Upper lobe of left lung (tissue), 6 donors: ENCODE measurements at regions not wholly inside any gene's neighbourhood (a gene's known extent, or its start where the extent isn't known, plus 50 kb on each side); places are given as distances from the start of the nearest gene placed in this dataset.

Experiments
- ATAC-seq, 2 donors: fragments of 200-7000 bp; cut with Tn5 transposase; one replicate each; pipeline ENCODE4 v1.9.1; 2022; ENCODE audit warnings: mild to moderate bottlenecking in 2 of 2, moderate library complexity in 2 of 2; ENCODE audit not compliant: low FRiP score in 2 of 2
- DNase-seq, 2 donors: peaks; one replicate each; pipeline ENCODE4 v3.0.0-alpha.2; 2019 to 2020
- H3K27ac ChIP-seq, 4 donors: fragments of 200-600 bp; sonication (generic); one replicate each; pipeline ENCODE4 v1.5.1; 2016 to 2019
- H3K27me3 ChIP-seq, 4 donors: fragments of 200-600 bp; sonication (generic); one replicate each; pipeline ENCODE4 v1.5.1; 2017 to 2019
- H3K36me3 ChIP-seq, 4 donors: fragments of 200-600 bp; sonication (generic); one replicate each; pipeline ENCODE4 v1.5.1; 2016 to 2019
- H3K4me1 ChIP-seq, 4 donors: fragments of 200-600 bp; sonication (generic); one replicate each; pipeline ENCODE4 v1.5.1; 2018 to 2019
- H3K4me3 ChIP-seq, 4 donors: fragments of 200-600 bp; sonication (generic); one replicate each; pipeline ENCODE4 v1.5.1; 2017 to 2019; ENCODE audit warnings: mild to moderate bottlenecking in 2 of 4, moderate library complexity in 1 of 4
- H3K9me3 ChIP-seq, 4 donors: fragments of 200-600 bp; sonication (generic); one replicate each; pipeline ENCODE4 v1.5.1; 2018 to 2019
- EP300 ChIP-seq, 4 donors: sonication (generic); formaldehyde crosslinking; IDR thresholded peaks; one replicate each; pipeline ENCODE4 v1.5.1; 2017; ENCODE audit warnings: antibody characterized with exemption in 4 of 4, control low read depth in 2 of 4
- POLR2A ChIP-seq, 4 donors: fragments of 450-650 bp; IDR thresholded peaks; one replicate each; pipeline ENCODE4 v1.5.1; 2016 to 2017; ENCODE audit warnings: antibody characterized with exemption in 4 of 4, mild to moderate bottlenecking in 2 of 4
- POLR2AphosphoS5 ChIP-seq, 2 donors: sonication (generic); formaldehyde crosslinking; IDR thresholded peaks; one replicate each; pipeline ENCODE4 v1.5.1; 2017; ENCODE audit warnings: antibody characterized with exemption in 2 of 2
- WGBS, 2 donors: methylation state at CpG; one replicate each; pipeline ENCODE4 v1.1.5; 2017 to 2018; 5-methylcytosine and 5-hydroxymethylcytosine counted together
- TF ChIP-seq, protein P1 (sequence below), 6 experiments: fragments of 450-650 bp in 4 of 6; fragments of 200-600 bp in 2 of 6; sonication (generic) in 2 of 6; IDR thresholded peaks; one replicate each; pipeline ENCODE4 v1.5.1; 2016 to 2019; ENCODE audit warnings: antibody characterized with exemption in 6 of 6
- donor health status: DM: no; HTN: no; CAD: no; lungs with moderate emphysema.
- donor health status: DM: no; HTN: yes; CAD: no; lungs with severe emphysema.

GRCh38 chr11:103585401-103585800, 451.0 kb upstream of the DDI1 start:
- Histone ChIP-seq H3K9me3 (no peaks in the 10 kb centered on the region), H3K27ac (no peak overlapping the region), H3K36me3 (no peaks in the 10 kb centered on the region), H3K27me3 (no peaks in the 10 kb centered on the region), H3K4me1 (no peaks in the 10 kb centered on the region), H3K4me3 (no peak overlapping the region)
- ATAC-seq (no peak), DNase-seq (no peak)
- WGBS, 2 donors = 88 to 91% methylated on average over 2 of the region's 2 CpGs
- no peak for TF ChIP-seq POLR2AphosphoS5 (IDR thresholded peaks at IDR 0.05)
- TF ChIP-seq, protein P1, sequence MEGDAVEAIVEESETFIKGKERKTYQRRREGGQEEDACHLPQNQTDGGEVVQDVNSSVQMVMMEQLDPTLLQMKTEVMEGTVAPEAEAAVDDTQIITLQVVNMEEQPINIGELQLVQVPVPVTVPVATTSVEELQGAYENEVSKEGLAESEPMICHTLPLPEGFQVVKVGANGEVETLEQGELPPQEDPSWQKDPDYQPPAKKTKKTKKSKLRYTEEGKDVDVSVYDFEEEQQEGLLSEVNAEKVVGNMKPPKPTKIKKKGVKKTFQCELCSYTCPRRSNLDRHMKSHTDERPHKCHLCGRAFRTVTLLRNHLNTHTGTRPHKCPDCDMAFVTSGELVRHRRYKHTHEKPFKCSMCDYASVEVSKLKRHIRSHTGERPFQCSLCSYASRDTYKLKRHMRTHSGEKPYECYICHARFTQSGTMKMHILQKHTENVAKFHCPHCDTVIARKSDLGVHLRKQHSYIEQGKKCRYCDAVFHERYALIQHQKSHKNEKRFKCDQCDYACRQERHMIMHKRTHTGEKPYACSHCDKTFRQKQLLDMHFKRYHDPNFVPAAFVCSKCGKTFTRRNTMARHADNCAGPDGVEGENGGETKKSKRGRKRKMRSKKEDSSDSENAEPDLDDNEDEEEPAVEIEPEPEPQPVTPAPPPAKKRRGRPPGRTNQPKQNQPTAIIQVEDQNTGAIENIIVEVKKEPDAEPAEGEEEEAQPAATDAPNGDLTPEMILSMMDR (IDR thresholded peaks at IDR 0.05) = no peak
- TF ChIP-seq POLR2A (IDR thresholded peaks at IDR 0.05) = no peak
- no peak for TF ChIP-seq EP300 (IDR thresholded peaks at IDR 0.05)

- no peaks in the 10 kb centered on the region for H3K4me1 ChIP-seq
- WGBS, 2 donors = 69 to 86% methylated on average over 5 of the region's 5 CpGs
- no peak for ATAC-seq
- H3K27me3 ChIP-seq = no peaks in the 10 kb centered on the region
- H3K36me3 ChIP-seq = no peaks in the 10 kb centered on the region
- DNase-seq = no peak
- H3K4me3 ChIP-seq = no peak overlapping the region
- no peaks in the 10 kb centered on the region for H3K9me3 ChIP-seq
- no peak overlapping the region for H3K27ac ChIP-seq
- TF ChIP-seq POLR2A (IDR thresholded peaks at IDR 0.05) = no peak
- TF ChIP-seq EP300 (IDR thresholded peaks at IDR 0.05) = no peak
- TF ChIP-seq POLR2AphosphoS5 (IDR thresholded peaks at IDR 0.05) = no peak
- TF ChIP-seq, protein P1 (IDR thresholded peaks at IDR 0.05) = no peak
These were observed 450.5 kb upstream of the DDI1 start for GRCh38 chr11:103585911-103586310.

DNA sequence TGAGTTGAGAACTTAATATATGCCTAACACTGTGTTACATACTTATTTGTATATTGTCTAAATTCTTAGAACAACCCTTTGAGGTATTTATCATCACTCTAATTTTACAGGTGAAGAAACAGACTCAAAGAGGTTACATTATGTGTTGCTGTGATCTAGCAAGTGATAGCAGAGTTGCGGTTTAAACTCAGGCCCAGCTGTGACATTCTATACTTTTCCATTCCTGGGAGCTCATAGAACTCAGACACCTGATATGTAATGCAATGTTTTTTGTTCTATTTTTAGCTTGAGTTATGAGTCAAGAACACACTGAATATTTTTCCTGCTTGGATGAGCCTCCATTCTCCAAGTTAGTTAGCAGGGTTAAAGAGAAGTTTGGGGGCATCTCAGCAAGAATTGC, 449.7 kb upstream of the DDI1 start:
- DNase-seq (no peak), ATAC-seq (no peak)
- Histone ChIP-seq H3K4me1 (no peaks in the 10 kb centered on the region), H3K4me3 (no peak overlapping the region), H3K27me3 (no peaks in the 10 kb centered on the region), H3K9me3 (no peaks in the 10 kb centered on the region), H3K27ac (no peak overlapping the region), H3K36me3 (no peaks in the 10 kb centered on the region)
- WGBS, 2 donors = 83 to 86% methylated on average over 1 of the region's 1 CpG
- TF ChIP-seq, protein P1 (IDR thresholded peaks at IDR 0.05) = no peak
- TF ChIP-seq EP300 (IDR thresholded peaks at IDR 0.05) = no peak
- no peak for TF ChIP-seq POLR2AphosphoS5 (IDR thresholded peaks at IDR 0.05)
- TF ChIP-seq POLR2A (IDR thresholded peaks at IDR 0.05) = no peak

GRCh38 chr11:103587901-103588788, 448.3 kb upstream of the DDI1 start:
- no peaks in the 10 kb centered on the region for H3K9me3 ChIP-seq
- no peak overlapping the region for H3K27ac ChIP-seq
- H3K4me1 ChIP-seq = no peaks in the 10 kb centered on the region
- 43 to 52% methylated on average over 4 of the region's 4 CpGs for WGBS, 2 donors
- DNase-seq = no peak
- H3K36me3 ChIP-seq = no peaks in the 10 kb centered on the region
- no peak for ATAC-seq
- H3K4me3 ChIP-seq = no peak overlapping the region
- no peaks in the 10 kb centered on the region for H3K27me3 ChIP-seq
- TF ChIP-seq EP300 (IDR thresholded peaks at IDR 0.05) = no peak
- no peak for TF ChIP-seq POLR2A (IDR thresholded peaks at IDR 0.05)
- no peak for TF ChIP-seq POLR2AphosphoS5 (IDR thresholded peaks at IDR 0.05)
- TF ChIP-seq, protein P1 (IDR thresholded peaks at IDR 0.05) = no peak

DNA sequence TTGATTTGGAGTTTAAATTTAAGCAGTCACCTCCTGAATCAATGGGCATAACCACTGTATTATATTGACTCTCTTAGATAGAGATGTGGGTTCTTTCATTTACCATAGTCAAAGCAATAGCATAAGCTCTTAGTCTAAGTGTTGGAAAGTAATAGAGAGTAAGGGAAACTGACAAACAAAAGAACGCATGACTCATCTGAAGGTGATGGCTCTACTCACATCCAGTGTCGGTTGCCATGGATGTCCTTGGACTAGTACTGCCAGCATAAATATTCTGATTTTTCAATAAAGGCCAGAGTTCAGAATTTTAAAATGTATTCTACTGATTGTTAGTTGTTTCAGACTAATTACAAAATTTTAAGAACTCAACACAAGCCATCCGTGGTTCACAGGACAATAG, 444.9 kb upstream of the DDI1 start:
- no peak for ATAC-seq
- no peaks in the 10 kb centered on the region for H3K27me3 ChIP-seq
- H3K4me1 ChIP-seq = no peaks in the 10 kb centered on the region
- WGBS, 2 donors = 89 to 93% methylated on average over 3 of the region's 3 CpGs
- DNase-seq = no peak
- no peak overlapping the region for H3K27ac ChIP-seq
- H3K4me3 ChIP-seq = no peak overlapping the region
- TF ChIP-seq POLR2AphosphoS5 (IDR thresholded peaks at IDR 0.05) (no peak), POLR2A (IDR thresholded peaks at IDR 0.05) (no peak), EP300 (IDR thresholded peaks at IDR 0.05) (no peak)
- TF ChIP-seq, protein P1 (IDR thresholded peaks at IDR 0.05) = no peak
- H3K36me3 ChIP-seq = no peaks in the 10 kb centered on the region
- H3K9me3 ChIP-seq = no peaks in the 10 kb centered on the region
